ENCODE measurements at regions not wholly inside any gene's neighbourhood (a gene's known extent, or its start where the extent isn't known, plus 50 kb on each side); places are given as distances from the start of the nearest gene placed in this dataset.

DNA sequence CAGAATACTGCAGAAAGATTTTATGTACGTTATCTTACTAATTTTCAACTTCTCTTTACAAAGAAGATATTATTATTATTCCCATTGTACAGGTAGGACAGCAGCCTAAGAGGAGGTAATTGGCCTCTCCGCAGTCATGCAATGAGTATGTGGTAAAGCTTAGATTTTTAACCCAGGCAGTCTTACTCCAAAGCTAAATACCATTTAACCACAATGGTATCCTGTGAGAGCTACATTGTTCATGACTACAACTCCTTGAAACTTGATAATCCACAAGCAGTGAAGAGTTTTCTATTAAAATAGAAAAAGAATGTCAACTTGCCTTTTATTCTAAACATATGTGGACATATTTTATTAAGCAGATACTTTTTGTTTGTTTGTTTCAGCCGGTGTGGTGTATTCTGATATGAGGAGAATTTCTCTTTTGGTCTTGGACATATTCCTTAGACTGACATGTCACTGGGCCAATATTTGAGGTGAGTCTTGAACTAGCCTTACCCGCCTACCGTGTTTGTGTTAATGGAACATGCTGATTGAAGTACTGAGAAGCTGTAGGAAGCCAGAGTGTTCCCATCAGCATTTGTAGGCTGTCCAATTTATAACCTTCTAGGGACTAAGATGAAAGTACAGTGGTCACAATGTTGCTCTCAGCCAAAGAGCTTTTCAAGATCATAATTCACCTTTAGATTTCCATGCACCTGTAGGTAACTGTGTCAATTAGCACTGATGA is 293.9 kb upstream of the DCC start:
- DNase-seq (no peak), ATAC-seq (no peak)
- WGBS, 2 donors = 76 to 83% methylated on average over 5 of the region's 5 CpGs
- intact Hi-C loops (cut with DNase I) = no loop called here
- no peak overlapping the region for H3K27ac ChIP-seq
- no peaks in the 10 kb centered on the region for H3K27me3 ChIP-seq
- no peaks in the 10 kb centered on the region for H3K4me1 ChIP-seq
- no peaks in the 10 kb centered on the region for H3K36me3 ChIP-seq (replicated peaks in 1 of 2; ENCODE audit: insufficient read depth in 1 of 2, low read depth in 2 of 2)
- no peak overlapping the region for H3K4me3 ChIP-seq
- no peaks in the 10 kb centered on the region for H3K9me3 ChIP-seq
- TF ChIP-seq, protein P1, sequence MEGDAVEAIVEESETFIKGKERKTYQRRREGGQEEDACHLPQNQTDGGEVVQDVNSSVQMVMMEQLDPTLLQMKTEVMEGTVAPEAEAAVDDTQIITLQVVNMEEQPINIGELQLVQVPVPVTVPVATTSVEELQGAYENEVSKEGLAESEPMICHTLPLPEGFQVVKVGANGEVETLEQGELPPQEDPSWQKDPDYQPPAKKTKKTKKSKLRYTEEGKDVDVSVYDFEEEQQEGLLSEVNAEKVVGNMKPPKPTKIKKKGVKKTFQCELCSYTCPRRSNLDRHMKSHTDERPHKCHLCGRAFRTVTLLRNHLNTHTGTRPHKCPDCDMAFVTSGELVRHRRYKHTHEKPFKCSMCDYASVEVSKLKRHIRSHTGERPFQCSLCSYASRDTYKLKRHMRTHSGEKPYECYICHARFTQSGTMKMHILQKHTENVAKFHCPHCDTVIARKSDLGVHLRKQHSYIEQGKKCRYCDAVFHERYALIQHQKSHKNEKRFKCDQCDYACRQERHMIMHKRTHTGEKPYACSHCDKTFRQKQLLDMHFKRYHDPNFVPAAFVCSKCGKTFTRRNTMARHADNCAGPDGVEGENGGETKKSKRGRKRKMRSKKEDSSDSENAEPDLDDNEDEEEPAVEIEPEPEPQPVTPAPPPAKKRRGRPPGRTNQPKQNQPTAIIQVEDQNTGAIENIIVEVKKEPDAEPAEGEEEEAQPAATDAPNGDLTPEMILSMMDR (IDR thresholded peaks at IDR 0.05) = no peak
- no peak for TF ChIP-seq POLR2A (IDR thresholded peaks at IDR 0.05)

DNA sequence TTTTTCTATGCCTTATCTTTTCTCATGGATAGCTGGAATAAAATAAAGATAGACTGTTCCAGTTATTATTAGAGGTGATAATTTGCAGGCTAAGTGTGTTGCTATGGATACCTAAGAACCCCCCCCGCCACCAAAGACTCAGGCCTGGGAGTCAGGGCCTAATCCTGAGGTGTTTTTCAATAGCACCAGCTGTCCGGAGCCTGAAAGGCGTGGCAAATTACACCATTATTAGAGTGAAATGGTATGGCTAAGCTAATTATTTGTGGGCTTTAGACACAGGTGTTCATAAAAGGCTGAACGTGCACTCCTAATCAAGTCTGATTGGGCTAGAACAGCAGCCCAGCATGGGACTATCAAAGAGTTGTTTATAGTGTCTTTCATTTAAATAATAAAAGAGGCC is 293.2 kb upstream of the DCC start:
- Histone ChIP-seq H3K4me3 (no peak overlapping the region), H3K4me1 (no peaks in the 10 kb centered on the region), H3K36me3 (replicated peaks in 1 of 2; ENCODE audit: insufficient read depth in 1 of 2, low read depth in 2 of 2) (no peaks in the 10 kb centered on the region), H3K9me3 (no peaks in the 10 kb centered on the region), H3K27ac (no peak overlapping the region), H3K27me3 (no peaks in the 10 kb centered on the region)
- DNase-seq = no peak
- intact Hi-C loops (cut with DNase I) = no loop called here
- ATAC-seq = no peak
- 62 to 67% methylated on average over 4 of the region's 4 CpGs for WGBS, 2 donors
- TF ChIP-seq, protein P1 (IDR thresholded peaks at IDR 0.05) = no peak
- no peak for TF ChIP-seq POLR2A (IDR thresholded peaks at IDR 0.05)

DNA sequence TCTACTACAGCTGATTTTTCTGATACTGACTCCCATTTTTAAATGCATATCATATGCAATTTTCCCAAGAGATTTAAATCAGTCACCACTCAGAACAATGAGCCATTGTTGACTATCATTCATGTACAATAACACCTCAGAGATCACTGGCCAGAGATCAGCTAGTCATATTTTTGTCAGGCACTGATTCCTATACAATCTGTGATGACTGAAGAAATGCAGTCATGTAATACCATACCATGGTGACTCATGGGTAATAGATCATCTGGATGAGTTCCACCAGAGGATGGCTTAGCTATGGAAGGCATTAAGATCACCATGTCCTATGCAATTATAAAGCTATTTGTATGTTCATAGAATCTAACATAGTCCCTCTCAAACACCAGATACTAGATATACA is 285.7 kb upstream of the DCC start:
- intact Hi-C loops (cut with DNase I) = no loop called here
- TF ChIP-seq, protein P1 (IDR thresholded peaks at IDR 0.05) = no peak
- no peak for TF ChIP-seq POLR2A (IDR thresholded peaks at IDR 0.05)
- H3K4me3 ChIP-seq = no peak overlapping the region
- DNase-seq = no peak
- H3K36me3 ChIP-seq (replicated peaks in 1 of 2; ENCODE audit: insufficient read depth in 1 of 2, low read depth in 2 of 2) = no peaks in the 10 kb centered on the region
- no peak for ATAC-seq
- H3K9me3 ChIP-seq = no peaks in the 10 kb centered on the region
- no peak overlapping the region for H3K27ac ChIP-seq
- H3K4me1 ChIP-seq = no peaks in the 10 kb centered on the region
- H3K27me3 ChIP-seq = no peaks in the 10 kb centered on the region

DNA sequence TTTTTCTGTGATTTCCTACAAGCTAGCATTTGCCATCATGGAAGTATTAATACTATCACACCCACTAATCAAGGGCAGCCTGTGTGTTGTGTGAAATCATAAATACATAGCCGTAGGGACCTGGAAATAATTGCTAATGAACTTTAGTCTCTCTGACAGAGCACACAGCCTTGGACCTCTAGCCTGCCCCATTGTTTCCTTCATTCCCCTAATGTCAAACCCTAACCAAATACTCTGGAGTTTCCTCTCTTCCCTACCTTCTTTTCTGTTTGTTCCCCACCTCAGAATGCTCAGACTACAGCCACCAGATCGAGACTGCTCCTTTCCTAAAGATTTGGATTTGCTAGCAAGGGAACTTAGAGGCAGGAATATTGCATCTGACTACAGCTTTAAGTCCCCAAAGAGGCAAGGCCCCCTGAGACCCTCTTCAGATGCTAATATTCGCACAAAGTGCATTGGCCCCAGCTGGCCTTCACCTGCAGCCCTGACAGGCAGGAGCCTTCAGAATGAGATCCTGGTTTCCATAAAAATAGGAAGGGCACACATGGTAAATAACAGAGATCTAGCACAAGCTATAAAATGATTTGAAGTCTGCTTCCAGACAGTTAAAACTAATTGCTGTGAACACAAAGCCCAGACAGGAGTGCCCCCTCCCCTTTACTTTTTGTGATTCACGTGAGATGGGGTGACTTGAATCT is 279.2 kb upstream of the DCC start:
- no peaks in the 10 kb centered on the region for H3K9me3 ChIP-seq
- H3K27me3 ChIP-seq = no peaks in the 10 kb centered on the region
- WGBS, 2 donors = 16 to 22% methylated on average over 4 of the region's 4 CpGs
- no peaks in the 10 kb centered on the region for H3K36me3 ChIP-seq (replicated peaks in 1 of 2; ENCODE audit: insufficient read depth in 1 of 2, low read depth in 2 of 2)
- no peak for DNase-seq
- H3K4me3 ChIP-seq = no peak overlapping the region
- ATAC-seq = no peak
- no peak for TF ChIP-seq POLR2A (IDR thresholded peaks at IDR 0.05)
- TF ChIP-seq, protein P1 (IDR thresholded peaks at IDR 0.05) = no peak
- intact Hi-C loops (cut with DNase I) = no loop called here
- no peak overlapping the region for H3K27ac ChIP-seq
- H3K4me1 ChIP-seq = no peaks in the 10 kb centered on the region

DNA sequence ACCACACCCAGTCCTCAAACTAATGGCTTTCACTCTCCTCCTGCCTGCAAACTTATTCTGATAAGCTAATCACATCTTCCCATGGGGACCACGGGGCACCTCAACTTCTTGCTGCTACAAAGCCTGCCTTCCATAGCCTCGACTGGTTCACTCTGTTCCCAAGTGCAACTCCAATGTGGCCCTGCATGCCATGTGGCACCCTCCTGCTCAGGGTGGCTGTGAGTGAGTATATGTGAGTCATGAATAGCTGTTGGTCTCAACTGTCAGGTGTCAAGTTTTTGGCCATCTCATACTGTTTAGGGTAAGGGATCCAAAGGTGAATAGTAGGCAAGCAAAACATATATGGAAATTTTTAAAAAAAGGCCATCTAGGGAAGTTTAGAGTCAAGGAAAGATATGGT is 276.1 kb upstream of the DCC start:
- 49 to 56% methylated on average over 2 of the region's 2 CpGs for WGBS, 2 donors
- H3K36me3 ChIP-seq (replicated peaks in 1 of 2; ENCODE audit: insufficient read depth in 1 of 2, low read depth in 2 of 2) = no peaks in the 10 kb centered on the region
- H3K9me3 ChIP-seq = peaks cover 0 to 10% (median 0%) of the 10 kb centered on the region in 3 donors
- no peaks in the 10 kb centered on the region for H3K4me1 ChIP-seq
- no peaks in the 10 kb centered on the region for H3K27me3 ChIP-seq
- no peak overlapping the region for H3K27ac ChIP-seq
- intact Hi-C loops (cut with DNase I) = no loop called here
- DNase-seq (no peak), ATAC-seq (no peak)
- H3K4me3 ChIP-seq = no peak overlapping the region
- TF ChIP-seq, protein P1 (IDR thresholded peaks at IDR 0.05) = no peak
- TF ChIP-seq POLR2A (IDR thresholded peaks at IDR 0.05) = no peak

Measured in body of pancreas (tissue), 4 donors.